ENCODE measurements at regions not wholly inside any gene's neighbourhood (a gene's known extent, or its start where the extent isn't known, plus 50 kb on each side); places are given as distances from the start of the nearest gene placed in this dataset.
"Not testable (repeated sequence)": the region's sequence is repeated elsewhere in the genome, so short reads cannot be mapped to it uniquely, and the experiment has no call there.

- no peak for ATAC-seq
- Mint-ChIP-seq H3K36me3 (no peaks in the 10 kb centered on the region), H3K27me3 (no peaks in the 10 kb centered on the region), H3K4me1 (peaks cover 2% of the 10 kb centered on the region), H3K27ac (no peak overlapping the region), H3K4me3 (no peak overlapping the region), H3K9me3 (ENCODE audit: low read depth) (no peaks in the 10 kb centered on the region)
- CTCF ChIA-PET: no interaction called here
- DNase-seq: no peak
These were observed 367.3 kb upstream of the CASK start for GRCh38 chrX:42290608-42291007.

GRCh38 chrX:42289492-42290385, 366.4 kb upstream of the CASK start:
- no peaks in the 10 kb centered on the region for H3K27me3 Mint-ChIP-seq
- H3K36me3 Mint-ChIP-seq: no peaks in the 10 kb centered on the region
- H3K9me3 Mint-ChIP-seq (ENCODE audit: low read depth): no peaks in the 10 kb centered on the region
- H3K4me3 Mint-ChIP-seq: no peak overlapping the region
- peaks cover 2% of the 10 kb centered on the region for H3K4me1 Mint-ChIP-seq
- CTCF ChIA-PET: no interaction called here
- H3K27ac Mint-ChIP-seq: no peak overlapping the region
- no peak for DNase-seq
- ATAC-seq: no peak

DNA sequence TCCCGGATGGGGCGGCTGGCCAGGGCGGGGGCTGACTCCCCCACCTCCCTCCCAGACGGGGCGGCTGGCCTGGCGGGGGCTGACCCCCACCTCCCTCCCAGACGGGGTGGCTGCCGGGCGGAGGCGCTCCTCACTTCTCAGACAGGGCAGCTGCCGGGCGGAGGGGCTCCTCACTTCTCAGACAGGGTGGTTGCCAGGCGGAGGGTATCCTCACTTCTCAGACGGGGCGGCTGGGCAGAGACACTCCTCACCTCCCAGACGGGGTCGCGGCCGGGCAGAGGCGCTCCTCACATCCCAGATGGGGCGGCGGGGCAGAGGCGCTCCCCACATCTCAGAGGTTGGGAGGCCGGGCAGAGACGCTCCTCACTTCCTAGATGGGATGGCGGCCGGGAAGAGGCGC, 362.3 kb upstream of the CASK start:
- H3K4me1 Mint-ChIP-seq; H3K9me3 Mint-ChIP-seq (ENCODE audit: low read depth); H3K4me3 Mint-ChIP-seq; DNase-seq; H3K27ac Mint-ChIP-seq; CTCF ChIA-PET; H3K36me3 Mint-ChIP-seq; H3K27me3 Mint-ChIP-seq; ATAC-seq: not testable (repeated sequence)

DNA sequence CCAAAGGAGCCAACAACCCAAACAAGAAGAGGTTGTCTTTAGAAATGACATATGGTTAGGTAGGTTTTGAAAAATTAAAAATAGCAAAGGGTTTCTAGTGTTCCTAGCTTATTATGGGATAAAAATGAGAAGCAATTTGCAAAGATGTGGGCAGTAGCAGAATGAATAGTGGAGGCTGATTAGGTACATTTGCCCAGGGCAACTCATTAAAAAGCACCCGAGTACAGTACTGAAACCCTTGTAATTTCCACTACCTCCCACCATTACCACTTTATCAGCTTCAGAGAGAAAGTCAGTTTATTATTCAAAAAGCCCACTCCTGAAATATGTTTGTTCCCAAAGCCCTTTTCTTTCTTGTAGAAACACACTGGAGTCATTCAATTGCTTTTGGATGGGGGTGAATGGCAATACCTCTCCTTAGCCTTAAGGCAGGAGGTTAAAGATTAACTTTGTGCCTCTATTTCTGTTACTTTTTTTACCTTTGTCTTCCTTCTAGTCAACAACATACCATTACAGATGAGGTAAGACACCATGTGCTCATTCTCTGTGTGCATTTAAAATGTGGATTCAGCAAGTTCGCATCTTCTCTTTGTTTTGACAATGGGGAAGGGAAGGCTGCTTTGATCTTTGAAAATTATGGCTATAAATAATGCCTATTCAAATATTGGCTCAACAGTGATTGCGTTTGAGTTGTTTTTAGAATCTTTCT, 353.8 kb upstream of the CASK start:
- H3K4me3 Mint-ChIP-seq: no peak overlapping the region
- CTCF ChIA-PET: no interaction called here
- DNase-seq: no peak
- no peaks in the 10 kb centered on the region for H3K27me3 Mint-ChIP-seq
- ATAC-seq: no peak
- H3K36me3 Mint-ChIP-seq: no peaks in the 10 kb centered on the region
- H3K9me3 Mint-ChIP-seq (ENCODE audit: low read depth): no peaks in the 10 kb centered on the region
- H3K4me1 Mint-ChIP-seq: no peaks in the 10 kb centered on the region
- no peak overlapping the region for H3K27ac Mint-ChIP-seq

- no peaks in the 10 kb centered on the region for H3K9me3 Mint-ChIP-seq (ENCODE audit: low read depth)
- H3K4me3 Mint-ChIP-seq: no peak overlapping the region
- H3K27me3 Mint-ChIP-seq: no peaks in the 10 kb centered on the region
- H3K4me1 Mint-ChIP-seq: no peaks in the 10 kb centered on the region
- no peak overlapping the region for H3K27ac Mint-ChIP-seq
- CTCF ChIA-PET: no interaction called here
- H3K36me3 Mint-ChIP-seq: no peaks in the 10 kb centered on the region
- no peak for DNase-seq
- no peak for ATAC-seq
These were observed 350.8 kb upstream of the CASK start for GRCh38 chrX:42274151-42274550.

DNA sequence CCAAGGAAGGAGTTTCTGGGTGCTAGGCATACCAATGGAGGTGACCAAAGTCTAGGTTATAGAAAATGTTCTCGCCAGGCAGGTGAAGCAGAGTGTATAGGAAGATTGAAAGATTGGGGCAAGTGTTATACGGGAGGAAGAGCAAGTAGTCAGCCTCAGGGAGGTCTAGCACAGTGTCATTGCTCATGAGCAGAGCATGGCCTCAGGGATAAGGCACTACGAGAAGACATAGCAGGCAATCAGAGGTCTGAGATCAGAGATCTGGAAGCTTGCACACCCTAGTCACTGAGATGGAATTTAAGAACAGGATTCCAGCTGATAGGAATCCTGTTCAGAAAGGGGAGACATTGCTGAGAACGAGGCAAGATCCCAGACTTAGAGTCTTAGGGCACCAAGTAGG, 350.0 kb upstream of the CASK start:
- no peak for ATAC-seq
- Mint-ChIP-seq H3K4me1 (no peaks in the 10 kb centered on the region), H3K36me3 (no peaks in the 10 kb centered on the region)

GRCh38 chrX:42269186-42269585, 345.8 kb upstream of the CASK start:
- H3K9me3 Mint-ChIP-seq (ENCODE audit: low read depth): no peaks in the 10 kb centered on the region
- no peak for ATAC-seq
- no peaks in the 10 kb centered on the region for H3K27me3 Mint-ChIP-seq
- DNase-seq: no peak
- H3K4me1 Mint-ChIP-seq: no peaks in the 10 kb centered on the region
- no peak overlapping the region for H3K27ac Mint-ChIP-seq
- no peak overlapping the region for H3K4me3 Mint-ChIP-seq
- CTCF ChIA-PET: no interaction called here
- no peaks in the 10 kb centered on the region for H3K36me3 Mint-ChIP-seq

More for the DNA sequence above, 350.0 kb upstream of the CASK start:
- no peak overlapping the region for H3K27ac Mint-ChIP-seq
- H3K4me3 Mint-ChIP-seq: no peak overlapping the region
- no peak for DNase-seq
- H3K9me3 Mint-ChIP-seq (ENCODE audit: low read depth): no peaks in the 10 kb centered on the region
- H3K27me3 Mint-ChIP-seq: no peaks in the 10 kb centered on the region
- CTCF ChIA-PET: no interaction called here

GRCh38 chrX:42260854-42261253, 337.5 kb upstream of the CASK start:
- H3K27ac Mint-ChIP-seq: no peak overlapping the region
- no peak for ATAC-seq
- H3K27me3 Mint-ChIP-seq: no peaks in the 10 kb centered on the region
- no peak overlapping the region for H3K4me3 Mint-ChIP-seq
- H3K9me3 Mint-ChIP-seq (ENCODE audit: low read depth): no peaks in the 10 kb centered on the region
- H3K36me3 Mint-ChIP-seq: no peaks in the 10 kb centered on the region
- no peak for DNase-seq
- H3K4me1 Mint-ChIP-seq: no peaks in the 10 kb centered on the region
- CTCF ChIA-PET: no interaction called here

GRCh38 chrX:42248226-42248625, 324.9 kb upstream of the CASK start:
- Mint-ChIP-seq H3K9me3 (ENCODE audit: low read depth) (no peaks in the 10 kb centered on the region), H3K4me1 (no peaks in the 10 kb centered on the region), H3K27me3 (no peaks in the 10 kb centered on the region), H3K27ac (no peak overlapping the region), H3K36me3 (no peaks in the 10 kb centered on the region), H3K4me3 (no peak overlapping the region)
- CTCF ChIA-PET: interaction anchor here (0.6 kb wide), 1 partner anchor 32 kb away, joined by 3 read pairs; no protein-coding TSS in a partner anchor
- no peak for DNase-seq
- ATAC-seq: no peak

- no peaks in the 10 kb centered on the region for H3K36me3 Mint-ChIP-seq
- ATAC-seq: no peak
These were observed 323.9 kb upstream of the CASK start for GRCh38 chrX:42247241-42247640.

GRCh38 chrX:42246814-42247213, 323.5 kb upstream of the CASK start:
- CTCF ChIA-PET: no interaction called here
- ATAC-seq: no peak

More at GRCh38 chrX:42247241-42247640, 323.9 kb upstream of the CASK start:
- Mint-ChIP-seq H3K27ac (no peak overlapping the region), H3K4me3 (no peak overlapping the region), H3K4me1 (no peaks in the 10 kb centered on the region), H3K27me3 (no peaks in the 10 kb centered on the region), H3K9me3 (ENCODE audit: low read depth) (no peaks in the 10 kb centered on the region)
- DNase-seq: no peak
- CTCF ChIA-PET: no interaction called here

DNA sequence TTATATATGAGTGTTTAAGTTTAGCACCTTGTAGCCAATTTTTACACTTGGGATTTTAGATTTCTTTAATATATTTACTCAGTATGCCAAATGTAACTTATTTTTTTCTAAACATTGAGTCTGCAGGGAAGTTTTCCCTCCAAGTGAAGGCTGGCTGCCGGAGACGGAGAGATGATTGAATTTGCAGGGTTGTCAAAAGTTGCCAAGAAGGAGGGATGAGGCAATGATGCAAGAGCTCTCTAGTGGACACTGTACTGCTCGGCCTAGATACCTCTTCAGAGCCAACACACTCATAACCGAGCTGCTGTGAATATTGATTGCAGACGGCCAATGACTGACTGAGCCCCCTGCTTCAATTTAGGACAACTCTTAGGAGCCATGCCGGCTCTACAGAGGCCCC, 318.6 kb upstream of the CASK start:
- ATAC-seq (no peak), DNase-seq (no peak)
- Mint-ChIP-seq H3K27ac (no peak overlapping the region), H3K27me3 (no peaks in the 10 kb centered on the region), H3K4me1 (peaks cover 5% of the 10 kb centered on the region), H3K4me3 (no peak overlapping the region), H3K36me3 (no peaks in the 10 kb centered on the region), H3K9me3 (ENCODE audit: low read depth) (no peaks in the 10 kb centered on the region)
- CTCF ChIA-PET: no interaction called here

More at GRCh38 chrX:42246814-42247213, 323.5 kb upstream of the CASK start:
- DNase-seq: no peak
- Mint-ChIP-seq H3K4me3 (no peak overlapping the region), H3K36me3 (no peaks in the 10 kb centered on the region), H3K27me3 (no peaks in the 10 kb centered on the region), H3K9me3 (ENCODE audit: low read depth) (no peaks in the 10 kb centered on the region), H3K27ac (no peak overlapping the region), H3K4me1 (no peaks in the 10 kb centered on the region)

GRCh38 chrX:42241421-42241820, 318.1 kb upstream of the CASK start:
- Mint-ChIP-seq H3K9me3 (ENCODE audit: low read depth) (no peaks in the 10 kb centered on the region), H3K4me1 (peaks cover 5% of the 10 kb centered on the region), H3K36me3 (no peaks in the 10 kb centered on the region), H3K27me3 (no peaks in the 10 kb centered on the region), H3K27ac (no peak overlapping the region), H3K4me3 (no peak overlapping the region)
- DNase-seq (no peak), ATAC-seq (no peak)
- CTCF ChIA-PET: no interaction called here

DNA sequence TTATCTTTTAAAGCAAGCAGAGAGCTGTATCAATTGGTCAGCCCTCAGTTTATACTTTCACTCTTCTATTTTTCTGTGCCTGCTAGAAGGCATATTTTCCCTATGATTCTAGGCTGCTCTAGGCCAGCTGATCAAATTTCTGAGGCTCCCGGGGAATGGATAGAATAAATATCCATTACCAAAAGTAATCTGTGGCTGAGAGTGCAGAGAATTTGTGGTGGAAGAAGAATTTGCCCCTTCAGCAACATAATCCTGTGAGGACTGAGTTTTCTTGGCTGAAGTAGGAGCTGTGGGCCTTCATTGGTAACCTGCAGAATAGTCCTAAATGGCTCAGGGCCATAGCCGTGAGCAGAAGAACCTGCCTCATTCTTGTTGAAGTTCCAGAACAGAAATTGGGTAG, 314.6 kb upstream of the CASK start:
- CTCF ChIA-PET: no interaction called here

More for the DNA sequence above, 314.6 kb upstream of the CASK start:
- Mint-ChIP-seq H3K36me3 (no peaks in the 10 kb centered on the region), H3K4me3 (no peak overlapping the region), H3K27me3 (no peaks in the 10 kb centered on the region), H3K27ac (no peak overlapping the region), H3K9me3 (ENCODE audit: low read depth) (no peaks in the 10 kb centered on the region), H3K4me1 (peaks cover 5% of the 10 kb centered on the region)
- DNase-seq (no peak), ATAC-seq (no peak)

Measured in activated CD8-positive, alpha-beta memory T cell treated with anti-CD3 and anti-CD28 coated beads, Interleukin-2, amount 10 ng/mL, durations not matched to agents 7 days and 5 days (primary cell).